ENCODE measurements at regions not wholly inside any gene's neighbourhood (a gene's known extent, or its start where the extent isn't known, plus 50 kb on each side); places are given as distances from the start of the nearest gene placed in this dataset.
"Not testable (repeated sequence)": the region's sequence is repeated elsewhere in the genome, so short reads cannot be mapped to it uniquely, and the experiment has no call there.

GRCh38 chr11:28911829-28912228, 803.6 kb downstream of the METTL15 start:
- no peak for DNase-seq
- Histone ChIP-seq H3K4me1 (ENCODE audit: control extremely low read depth in 1 of 4, control insufficient read depth in 4 of 4, insufficient read depth in 4 of 4, low read length in 3 of 4) (no peaks in the 10 kb centered on the region), H3K27ac (ENCODE audit: insufficient read depth in 1 of 2, low read depth in 1 of 2, low read length in 2 of 2, poor library complexity in 1 of 2, severe bottlenecking in 2 of 2) (no peak overlapping the region), H3K36me3 (ENCODE audit: control insufficient read depth in 4 of 4, insufficient read depth in 4 of 4, low read length in 3 of 4) (no peaks in the 10 kb centered on the region), H3K4me3 (ENCODE audit: control insufficient read depth in 1 of 7, extremely low read depth in 1 of 7, insufficient read depth in 4 of 7, low read depth in 2 of 7, low read length in 6 of 7) (no peak overlapping the region), H3K9me3 (ENCODE audit: control extremely low read depth in 1 of 5, control insufficient read depth in 4 of 5, insufficient read depth in 2 of 5, low read depth in 1 of 5, low read length in 4 of 5) (no peaks in the 10 kb centered on the region), H3K27me3 (replicated peaks in 2 of 5; ENCODE audit: control insufficient read depth in 4 of 5, insufficient read depth in 5 of 5, low read length in 4 of 5) (no peaks in the 10 kb centered on the region)
- CTCF ChIA-PET = no interaction called here
- POLR2A ChIA-PET = no interaction called here
- WGBS (ENCODE audit: insufficient coverage) = no CpG with 5 or more reads among the region's 1 CpG

DNA sequence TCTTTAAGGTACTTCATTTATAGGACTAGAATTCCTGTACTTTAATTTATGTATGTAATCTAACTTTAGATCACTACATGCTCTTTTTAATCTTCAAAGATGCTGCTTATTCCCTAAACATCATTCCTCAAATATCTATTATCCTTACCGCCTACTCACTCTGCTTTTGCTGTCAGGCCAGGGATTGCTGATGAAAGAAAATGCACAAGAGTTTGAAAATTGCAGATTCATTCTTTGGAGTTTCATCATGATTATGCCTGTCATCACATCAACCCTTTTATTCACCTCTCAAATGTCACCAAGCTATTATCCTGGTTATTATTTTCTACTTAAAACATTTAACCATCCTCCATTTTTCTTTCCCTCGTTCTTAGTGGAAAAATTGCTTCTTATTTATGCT, 802.7 kb downstream of the METTL15 start:
- DNase-seq = no peak
- Histone ChIP-seq H3K27me3 (replicated peaks in 2 of 5; ENCODE audit: control insufficient read depth in 4 of 5, insufficient read depth in 5 of 5, low read length in 4 of 5) (no peaks in the 10 kb centered on the region), H3K9me3 (ENCODE audit: control extremely low read depth in 1 of 5, control insufficient read depth in 4 of 5, insufficient read depth in 2 of 5, low read depth in 1 of 5, low read length in 4 of 5) (no peaks in the 10 kb centered on the region), H3K4me3 (ENCODE audit: control insufficient read depth in 1 of 7, extremely low read depth in 1 of 7, insufficient read depth in 4 of 7, low read depth in 2 of 7, low read length in 6 of 7) (no peak overlapping the region), H3K4me1 (ENCODE audit: control extremely low read depth in 1 of 4, control insufficient read depth in 4 of 4, insufficient read depth in 4 of 4, low read length in 3 of 4) (no peaks in the 10 kb centered on the region), H3K27ac (ENCODE audit: insufficient read depth in 1 of 2, low read depth in 1 of 2, low read length in 2 of 2, poor library complexity in 1 of 2, severe bottlenecking in 2 of 2) (no peak overlapping the region), H3K36me3 (ENCODE audit: control insufficient read depth in 4 of 4, insufficient read depth in 4 of 4, low read length in 3 of 4) (no peaks in the 10 kb centered on the region)
- ChIA-PET POLR2A (no interaction called here), CTCF (no interaction called here)
- 100% methylated on average over 1 of the region's 2 CpGs for WGBS (ENCODE audit: insufficient coverage)

DNA sequence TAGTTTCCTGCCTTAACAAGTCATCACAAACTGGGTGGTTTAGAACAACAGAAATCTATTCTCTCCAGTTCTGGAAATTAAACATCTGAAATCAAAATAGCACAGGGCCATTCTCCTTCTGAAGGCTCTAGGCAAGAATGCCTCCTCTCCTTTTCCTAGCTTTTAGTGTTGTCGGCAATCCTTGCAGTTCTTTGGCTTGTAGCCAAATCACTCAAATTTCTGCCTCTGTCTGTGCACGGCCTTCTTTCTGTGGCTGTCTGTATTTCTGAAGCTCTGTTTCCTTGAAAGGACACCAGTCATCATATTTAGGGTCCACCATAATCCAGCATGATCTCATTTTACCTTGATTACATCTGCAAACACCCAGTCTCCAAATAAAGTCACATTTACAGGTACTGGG, 795.5 kb downstream of the METTL15 start:
- CTCF ChIA-PET = no interaction called here
- no peak for DNase-seq
- POLR2A ChIA-PET = no interaction called here
- 75% methylated on average over 1 of the region's 2 CpGs for WGBS (ENCODE audit: insufficient coverage)
- Histone ChIP-seq H3K27me3 (replicated peaks in 2 of 5; ENCODE audit: control insufficient read depth in 4 of 5, insufficient read depth in 5 of 5, low read length in 4 of 5) (no peaks in the 10 kb centered on the region), H3K27ac (ENCODE audit: insufficient read depth in 1 of 2, low read depth in 1 of 2, low read length in 2 of 2, poor library complexity in 1 of 2, severe bottlenecking in 2 of 2) (no peak overlapping the region), H3K9me3 (ENCODE audit: control extremely low read depth in 1 of 5, control insufficient read depth in 4 of 5, insufficient read depth in 2 of 5, low read depth in 1 of 5, low read length in 4 of 5) (no peaks in the 10 kb centered on the region), H3K36me3 (ENCODE audit: control insufficient read depth in 4 of 4, insufficient read depth in 4 of 4, low read length in 3 of 4) (no peaks in the 10 kb centered on the region), H3K4me1 (ENCODE audit: control extremely low read depth in 1 of 4, control insufficient read depth in 4 of 4, insufficient read depth in 4 of 4, low read length in 3 of 4) (no peaks in the 10 kb centered on the region), H3K4me3 (ENCODE audit: control insufficient read depth in 1 of 7, extremely low read depth in 1 of 7, insufficient read depth in 4 of 7, low read depth in 2 of 7, low read length in 6 of 7) (no peak overlapping the region)

GRCh38 chr11:28900427-28900826, 792.2 kb downstream of the METTL15 start:
- no CpG with 5 or more reads among the region's 3 CpGs for WGBS (ENCODE audit: insufficient coverage)
- Histone ChIP-seq H3K4me3 (ENCODE audit: control insufficient read depth in 1 of 7, extremely low read depth in 1 of 7, insufficient read depth in 4 of 7, low read depth in 2 of 7, low read length in 6 of 7) (no peak overlapping the region), H3K27ac (ENCODE audit: insufficient read depth in 1 of 2, low read depth in 1 of 2, low read length in 2 of 2, poor library complexity in 1 of 2, severe bottlenecking in 2 of 2) (no peak overlapping the region), H3K36me3 (ENCODE audit: control insufficient read depth in 4 of 4, insufficient read depth in 4 of 4, low read length in 3 of 4) (no peaks in the 10 kb centered on the region), H3K9me3 (ENCODE audit: control extremely low read depth in 1 of 5, control insufficient read depth in 4 of 5, insufficient read depth in 2 of 5, low read depth in 1 of 5, low read length in 4 of 5) (no peaks in the 10 kb centered on the region), H3K27me3 (replicated peaks in 2 of 5; ENCODE audit: control insufficient read depth in 4 of 5, insufficient read depth in 5 of 5, low read length in 4 of 5) (no peaks in the 10 kb centered on the region), H3K4me1 (ENCODE audit: control extremely low read depth in 1 of 4, control insufficient read depth in 4 of 4, insufficient read depth in 4 of 4, low read length in 3 of 4) (no peaks in the 10 kb centered on the region)
- CTCF ChIA-PET = no interaction called here
- POLR2A ChIA-PET = no interaction called here
- no peak for DNase-seq

DNA sequence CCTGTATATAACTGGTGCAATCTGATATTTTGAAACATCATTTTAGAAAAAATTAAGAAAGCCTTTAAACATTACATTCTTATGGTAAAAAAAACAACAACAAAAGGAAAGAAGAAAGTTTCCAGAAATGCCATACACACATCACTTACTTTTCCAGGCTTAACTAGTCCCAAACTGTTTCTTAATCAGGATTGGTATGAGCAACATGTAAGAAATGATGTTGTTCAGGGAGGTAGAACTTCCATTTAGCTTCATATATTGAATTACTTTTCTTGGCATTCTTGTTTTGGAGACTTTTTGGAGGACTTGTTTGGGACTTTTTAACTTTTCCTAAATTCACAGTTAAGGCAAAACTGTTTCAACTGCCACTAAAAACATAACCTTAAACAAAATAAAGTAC, 791.5 kb downstream of the METTL15 start:
- H3K9me3 ChIP-seq (ENCODE audit: control extremely low read depth in 1 of 5, control insufficient read depth in 4 of 5, insufficient read depth in 2 of 5, low read depth in 1 of 5, low read length in 4 of 5) = no peaks in the 10 kb centered on the region
- H3K27me3 ChIP-seq (replicated peaks in 2 of 5; ENCODE audit: control insufficient read depth in 4 of 5, insufficient read depth in 5 of 5, low read length in 4 of 5) = no peaks in the 10 kb centered on the region
- no peak overlapping the region for H3K4me3 ChIP-seq (ENCODE audit: control insufficient read depth in 1 of 7, extremely low read depth in 1 of 7, insufficient read depth in 4 of 7, low read depth in 2 of 7, low read length in 6 of 7)
- ChIA-PET POLR2A (no interaction called here), CTCF (no interaction called here)
- H3K4me1 ChIP-seq (ENCODE audit: control extremely low read depth in 1 of 4, control insufficient read depth in 4 of 4, insufficient read depth in 4 of 4, low read length in 3 of 4) = no peaks in the 10 kb centered on the region
- DNase-seq = no peak
- H3K36me3 ChIP-seq (ENCODE audit: control insufficient read depth in 4 of 4, insufficient read depth in 4 of 4, low read length in 3 of 4) = no peaks in the 10 kb centered on the region
- H3K27ac ChIP-seq (ENCODE audit: insufficient read depth in 1 of 2, low read depth in 1 of 2, low read length in 2 of 2, poor library complexity in 1 of 2, severe bottlenecking in 2 of 2) = no peak overlapping the region

DNA sequence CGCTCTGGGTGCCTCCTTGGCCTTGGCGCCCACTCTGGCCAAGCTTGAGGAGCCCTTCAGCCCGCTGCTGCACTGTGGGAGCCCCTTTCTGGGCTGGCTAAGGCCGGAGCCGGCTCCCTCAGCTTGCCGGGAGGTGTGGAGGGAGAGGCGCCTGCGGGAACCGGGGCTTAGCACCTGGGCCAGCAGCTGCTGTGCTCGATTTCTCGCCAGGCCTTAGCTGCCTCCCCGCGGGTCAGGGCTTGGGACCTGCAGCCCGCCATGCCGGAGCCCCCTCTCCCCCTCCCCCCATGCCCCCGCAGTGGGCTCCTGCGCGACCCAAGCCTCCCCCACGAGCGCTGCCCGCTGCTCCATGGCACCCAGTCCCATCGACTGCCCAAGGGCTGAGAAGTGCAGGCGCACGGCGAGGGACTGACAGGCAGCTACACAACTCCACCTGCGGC, 782.4 kb downstream of the METTL15 start:
- WGBS (ENCODE audit: insufficient coverage) = 95% methylated on average over 13 of the region's 26 CpGs
- H3K27ac ChIP-seq (ENCODE audit: insufficient read depth in 1 of 2, low read depth in 1 of 2, low read length in 2 of 2, poor library complexity in 1 of 2, severe bottlenecking in 2 of 2); H3K4me1 ChIP-seq (ENCODE audit: control extremely low read depth in 1 of 4, control insufficient read depth in 4 of 4, insufficient read depth in 4 of 4, low read length in 3 of 4); H3K36me3 ChIP-seq (ENCODE audit: control insufficient read depth in 4 of 4, insufficient read depth in 4 of 4, low read length in 3 of 4); H3K27me3 ChIP-seq (replicated peaks in 2 of 5; ENCODE audit: control insufficient read depth in 4 of 5, insufficient read depth in 5 of 5, low read length in 4 of 5); H3K9me3 ChIP-seq (ENCODE audit: control extremely low read depth in 1 of 5, control insufficient read depth in 4 of 5, insufficient read depth in 2 of 5, low read depth in 1 of 5, low read length in 4 of 5); DNase-seq; CTCF ChIA-PET; POLR2A ChIA-PET; H3K4me3 ChIP-seq (ENCODE audit: control insufficient read depth in 1 of 7, extremely low read depth in 1 of 7, insufficient read depth in 4 of 7, low read depth in 2 of 7, low read length in 6 of 7): not testable (repeated sequence)

- Histone ChIP-seq H3K4me1 (ENCODE audit: control extremely low read depth in 1 of 4, control insufficient read depth in 4 of 4, insufficient read depth in 4 of 4, low read length in 3 of 4) (no peaks in the 10 kb centered on the region), H3K27ac (ENCODE audit: insufficient read depth in 1 of 2, low read depth in 1 of 2, low read length in 2 of 2, poor library complexity in 1 of 2, severe bottlenecking in 2 of 2) (no peak overlapping the region), H3K36me3 (ENCODE audit: control insufficient read depth in 4 of 4, insufficient read depth in 4 of 4, low read length in 3 of 4) (no peaks in the 10 kb centered on the region), H3K4me3 (ENCODE audit: control insufficient read depth in 1 of 7, extremely low read depth in 1 of 7, insufficient read depth in 4 of 7, low read depth in 2 of 7, low read length in 6 of 7) (no peak overlapping the region), H3K9me3 (ENCODE audit: control extremely low read depth in 1 of 5, control insufficient read depth in 4 of 5, insufficient read depth in 2 of 5, low read depth in 1 of 5, low read length in 4 of 5) (no peaks in the 10 kb centered on the region), H3K27me3 (replicated peaks in 2 of 5; ENCODE audit: control insufficient read depth in 4 of 5, insufficient read depth in 5 of 5, low read length in 4 of 5) (no peaks in the 10 kb centered on the region)
- no CpG with 5 or more reads among the region's 1 CpG for WGBS (ENCODE audit: insufficient coverage)
- ChIA-PET CTCF (no interaction called here), POLR2A (no interaction called here)
- DNase-seq = no peak
These were observed 779.5 kb downstream of the METTL15 start for GRCh38 chr11:28887681-28888080.

GRCh38 chr11:28879869-28880268, 771.7 kb downstream of the METTL15 start:
- Histone ChIP-seq H3K27me3 (replicated peaks in 2 of 5; ENCODE audit: control insufficient read depth in 4 of 5, insufficient read depth in 5 of 5, low read length in 4 of 5) (no peaks in the 10 kb centered on the region), H3K9me3 (ENCODE audit: control extremely low read depth in 1 of 5, control insufficient read depth in 4 of 5, insufficient read depth in 2 of 5, low read depth in 1 of 5, low read length in 4 of 5) (no peaks in the 10 kb centered on the region), H3K27ac (ENCODE audit: insufficient read depth in 1 of 2, low read depth in 1 of 2, low read length in 2 of 2, poor library complexity in 1 of 2, severe bottlenecking in 2 of 2) (no peak overlapping the region), H3K4me3 (ENCODE audit: control insufficient read depth in 1 of 7, extremely low read depth in 1 of 7, insufficient read depth in 4 of 7, low read depth in 2 of 7, low read length in 6 of 7) (no peak overlapping the region), H3K36me3 (ENCODE audit: control insufficient read depth in 4 of 4, insufficient read depth in 4 of 4, low read length in 3 of 4) (no peaks in the 10 kb centered on the region), H3K4me1 (ENCODE audit: control extremely low read depth in 1 of 4, control insufficient read depth in 4 of 4, insufficient read depth in 4 of 4, low read length in 3 of 4) (no peaks in the 10 kb centered on the region)
- POLR2A ChIA-PET = no interaction called here
- DNase-seq = no peak
- CTCF ChIA-PET = no interaction called here
- WGBS (ENCODE audit: insufficient coverage) = 100% methylated on average over 1 of the region's 2 CpGs
